ENCODE measurements at regions not wholly inside any gene's neighbourhood (a gene's known extent, or its start where the extent isn't known, plus 50 kb on each side); places are given as distances from the start of the nearest gene placed in this dataset.

- TF ChIP-seq TCF7L2 (IDR thresholded peaks at IDR 0.05; ENCODE audit: low read depth, low read length), result no peak
- TF ChIP-seq, protein P1, sequence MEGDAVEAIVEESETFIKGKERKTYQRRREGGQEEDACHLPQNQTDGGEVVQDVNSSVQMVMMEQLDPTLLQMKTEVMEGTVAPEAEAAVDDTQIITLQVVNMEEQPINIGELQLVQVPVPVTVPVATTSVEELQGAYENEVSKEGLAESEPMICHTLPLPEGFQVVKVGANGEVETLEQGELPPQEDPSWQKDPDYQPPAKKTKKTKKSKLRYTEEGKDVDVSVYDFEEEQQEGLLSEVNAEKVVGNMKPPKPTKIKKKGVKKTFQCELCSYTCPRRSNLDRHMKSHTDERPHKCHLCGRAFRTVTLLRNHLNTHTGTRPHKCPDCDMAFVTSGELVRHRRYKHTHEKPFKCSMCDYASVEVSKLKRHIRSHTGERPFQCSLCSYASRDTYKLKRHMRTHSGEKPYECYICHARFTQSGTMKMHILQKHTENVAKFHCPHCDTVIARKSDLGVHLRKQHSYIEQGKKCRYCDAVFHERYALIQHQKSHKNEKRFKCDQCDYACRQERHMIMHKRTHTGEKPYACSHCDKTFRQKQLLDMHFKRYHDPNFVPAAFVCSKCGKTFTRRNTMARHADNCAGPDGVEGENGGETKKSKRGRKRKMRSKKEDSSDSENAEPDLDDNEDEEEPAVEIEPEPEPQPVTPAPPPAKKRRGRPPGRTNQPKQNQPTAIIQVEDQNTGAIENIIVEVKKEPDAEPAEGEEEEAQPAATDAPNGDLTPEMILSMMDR (IDR thresholded peaks at IDR 0.05), result no peak
Observed at GRCh38 chr1:199194862-199195261, 556.0 kb downstream of the PTPRC start.
